GM23248 (cell line): ENCODE measurements at regions not wholly inside any gene's neighbourhood (a gene's known extent, or its start where the extent isn't known, plus 50 kb on each side); places are given as distances from the start of the nearest gene placed in this dataset.
"Not testable (repeated sequence)": the region's sequence is repeated elsewhere in the genome, so short reads cannot be mapped to it uniquely, and the experiment has no call there.

Source experiments
- DNase-seq: peaks from one replicate; pipeline ENCODE4 v3.0.0-alpha.2; 2015
- H2AFZ ChIP-seq: fragments of 200-600 bp; sonication (generic); 2 replicates; pipeline ENCODE4 v1.6.1; 2016; ENCODE audit warnings: antibody characterized with exemption
- H3F3A ChIP-seq: fragments of 200-600 bp; sonication (generic); 2 replicates; pipeline ENCODE4 v1.6.1; 2016; ENCODE audit warnings: mild to moderate bottlenecking, antibody characterized with exemption, mixed run types; ENCODE audit not compliant: insufficient read depth
- H3K27ac ChIP-seq: fragments of 200-600 bp; sonication (generic); 2 replicates; pipeline ENCODE4 v1.5.1; 2016; ENCODE audit warnings: mild to moderate bottlenecking
- H3K27me3 ChIP-seq: fragments of 200-600 bp; sonication (generic); replicated peaks from 2 replicates; pipeline ENCODE4 v1.6.1; 2016; ENCODE audit warnings: mild to moderate bottlenecking; ENCODE audit not compliant: insufficient read depth
- H3K36me3 ChIP-seq: fragments of 200-600 bp; sonication (generic); 2 replicates; pipeline ENCODE4 v1.6.1; 2016; ENCODE audit warnings: low read depth, mild to moderate bottlenecking
- H3K4me1 ChIP-seq: fragments of 200-600 bp; sonication (generic); 2 replicates; pipeline ENCODE4 v1.6.1; 2016; ENCODE audit warnings: mild to moderate bottlenecking; ENCODE audit not compliant: insufficient read depth
- H3K4me2 ChIP-seq: fragments of 200-600 bp; sonication (generic); one replicate; pipeline ENCODE4 v1.6.1; 2016; ENCODE audit warnings: mild to moderate bottlenecking; ENCODE audit not compliant: unreplicated experiment
- H3K4me3 ChIP-seq: fragments of 200-600 bp; sonication (generic); 2 replicates; pipeline ENCODE4 v1.5.1; 2016; ENCODE audit warnings: mild to moderate bottlenecking
- H3K79me2 ChIP-seq: fragments of 200-600 bp; sonication (generic); 2 replicates; pipeline ENCODE4 v1.6.1; 2016; ENCODE audit warnings: mild to moderate bottlenecking; ENCODE audit not compliant: insufficient read depth
- H3K9ac ChIP-seq: fragments of 200-600 bp; sonication (generic); 2 replicates; pipeline ENCODE4 v1.6.1; 2016; ENCODE audit warnings: mild to moderate bottlenecking
- H3K9me2 ChIP-seq: fragments of 200-600 bp; sonication (generic); 2 replicates; pipeline ENCODE4 v1.6.1; 2016; ENCODE audit warnings: mixed run types, mild to moderate bottlenecking, moderate library complexity; ENCODE audit not compliant: insufficient read depth
- H3K9me3 ChIP-seq: fragments of 200-600 bp; sonication (generic); one replicate; pipeline ENCODE4 v1.6.1; 2017; ENCODE audit warnings: low read depth
- H4K20me1 ChIP-seq: fragments of 200-600 bp; sonication (generic); 2 replicates; pipeline ENCODE4 v1.6.0; 2016; ENCODE audit not compliant: insufficient read depth
- EZH2 ChIP-seq: fragments of 200-600 bp; sonication (generic); IDR thresholded peaks from 2 replicates; pipeline ENCODE4 v1.6.1; 2018; ENCODE audit warnings: antibody characterized with exemption, mild to moderate bottlenecking; ENCODE audit not compliant: insufficient read depth, poor library complexity, severe bottlenecking
- EZH2phosphoT487 ChIP-seq: fragments of 200-600 bp; sonication (generic); IDR thresholded peaks from 2 replicates; pipeline ENCODE4 v1.6.1; 2018; ENCODE audit warnings: antibody characterized with exemption, moderate library complexity, mild to moderate bottlenecking, low read depth; ENCODE audit not compliant: insufficient read depth
- WGBS, 2 experiments: methylation state at CpG; one replicate each; pipeline ENCODE4 v1.1.6; 2015 to 2017; ENCODE audit warnings: low lambda C conversion rate in 2 of 2, low coverage in 1 of 2; ENCODE audit errors: missing lambda C conversion rate in 2 of 2; 5-methylcytosine and 5-hydroxymethylcytosine counted together
- in situ Hi-C: fragments of 300-500 bp; cut with MboI; formaldehyde crosslinking; loops from 2 replicates; pipeline ENCODE4 v1.15.0; 2020

DNA sequence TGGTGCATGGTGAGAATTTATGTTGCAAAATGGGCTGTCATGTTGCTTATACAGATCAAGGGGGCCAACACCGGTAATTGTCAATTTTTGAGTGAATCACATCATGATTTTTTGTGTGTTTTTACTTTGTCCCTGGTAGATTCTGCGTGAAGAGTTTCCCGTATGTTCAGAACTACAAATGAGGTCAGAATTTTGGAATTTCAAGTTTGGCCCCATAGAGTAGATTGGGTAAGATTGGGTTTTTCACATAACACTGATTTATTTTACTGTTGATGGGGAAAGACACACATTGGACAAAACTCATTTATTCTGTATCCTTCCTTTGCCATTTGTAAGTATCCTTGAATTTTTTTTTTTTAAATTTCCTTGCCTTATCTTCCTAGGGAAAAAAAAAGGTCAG lies 158.5 kb upstream of the MXRA5 start:
- DNase-seq = peak; percentile 59
- in situ Hi-C loops = no loop called here
- H3K27ac ChIP-seq = 0 out of 2 replicates have a peak overlapping the region, but pooled peaks have one; percentile 18
- H3K9me3 ChIP-seq = no peaks in the 10 kb centered on the region
- 16 to 24% methylated on average over 2 to 3 of the region's 3 CpGs for WGBS, 2 experiments
- H4K20me1 ChIP-seq = no peaks in the 10 kb centered on the region
- no peaks in the 10 kb centered on the region for H3K9me2 ChIP-seq
- H2AFZ ChIP-seq = no peak overlapping the region
- no peak overlapping the region for H3K9ac ChIP-seq
- H3K27me3 ChIP-seq = no peaks in the 10 kb centered on the region
- no peak for TF ChIP-seq EZH2phosphoT487
- TF ChIP-seq EZH2 = no peak
- no peak overlapping the region for H3K4me3 ChIP-seq
- H3K4me1 ChIP-seq = peaks cover 8% of the 10 kb centered on the region
- H3K79me2 ChIP-seq = no peaks in the 10 kb centered on the region
- peaks cover 10% of the 10 kb centered on the region; the same call in 1 of the 2 replicates for H3F3A ChIP-seq
- no peaks in the 10 kb centered on the region for H3K36me3 ChIP-seq
- no peak overlapping the region for H3K4me2 ChIP-seq

DNA sequence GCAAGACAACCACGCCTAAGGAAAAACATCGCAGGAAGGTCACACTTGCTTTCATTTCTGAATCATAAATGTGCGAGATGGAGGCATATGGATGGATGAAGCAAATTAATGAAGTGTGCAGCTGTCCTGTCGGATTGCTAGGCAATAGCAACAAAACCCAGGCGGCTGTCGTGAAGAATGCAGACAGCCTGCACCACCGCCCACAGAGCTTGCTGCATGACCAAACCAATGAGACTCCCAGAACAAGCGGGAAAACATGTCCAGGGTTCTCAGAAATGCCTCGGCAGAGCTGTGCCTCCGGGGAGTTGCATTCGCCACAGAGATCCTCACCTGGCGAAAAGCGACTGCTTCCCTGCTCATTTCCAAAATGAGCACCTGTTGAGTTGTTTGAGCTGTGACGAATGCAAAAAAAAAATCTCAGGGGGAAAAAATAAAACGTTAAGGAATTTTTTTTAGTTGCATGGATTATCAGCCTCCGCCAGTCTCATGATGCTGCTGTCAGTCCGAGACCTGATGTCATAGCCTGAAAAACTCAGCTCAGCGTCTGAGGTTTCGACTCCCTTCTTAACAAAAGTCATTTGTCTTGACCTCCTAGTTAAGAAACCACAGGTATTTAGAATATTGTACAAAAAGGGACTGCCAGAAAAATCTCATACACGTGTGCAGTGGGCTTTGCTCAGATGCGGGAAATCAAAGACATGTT lies 155.5 kb upstream of the MXRA5 start:
- H3K4me2 ChIP-seq = peak overlapping the region; percentile 74
- no peaks in the 10 kb centered on the region for H3K9me3 ChIP-seq
- H3K9me2 ChIP-seq = no peaks in the 10 kb centered on the region
- 6 to 8% methylated on average over 19 to 20 of the region's 21 CpGs for WGBS, 2 experiments
- peaks cover 10% of the 10 kb centered on the region; the same call in 1 of the 2 replicates for H3F3A ChIP-seq
- H4K20me1 ChIP-seq = no peaks in the 10 kb centered on the region
- peak overlapping the region; percentile 56 for H3K4me3 ChIP-seq
- no peaks in the 10 kb centered on the region for H3K79me2 ChIP-seq
- H3K4me1 ChIP-seq = peaks cover 8% of the 10 kb centered on the region
- H3K9ac ChIP-seq = peak overlapping the region; percentile 69
- H3K27me3 ChIP-seq = no peaks in the 10 kb centered on the region
- in situ Hi-C loops = no loop called here
- TF ChIP-seq EZH2 (no peak), EZH2phosphoT487 (no peak)
- DNase-seq = peak; percentile 85
- H2AFZ ChIP-seq = peak overlapping the region; percentile 83
- H3K36me3 ChIP-seq = no peaks in the 10 kb centered on the region
- peak overlapping the region; percentile 83 for H3K27ac ChIP-seq

DNA sequence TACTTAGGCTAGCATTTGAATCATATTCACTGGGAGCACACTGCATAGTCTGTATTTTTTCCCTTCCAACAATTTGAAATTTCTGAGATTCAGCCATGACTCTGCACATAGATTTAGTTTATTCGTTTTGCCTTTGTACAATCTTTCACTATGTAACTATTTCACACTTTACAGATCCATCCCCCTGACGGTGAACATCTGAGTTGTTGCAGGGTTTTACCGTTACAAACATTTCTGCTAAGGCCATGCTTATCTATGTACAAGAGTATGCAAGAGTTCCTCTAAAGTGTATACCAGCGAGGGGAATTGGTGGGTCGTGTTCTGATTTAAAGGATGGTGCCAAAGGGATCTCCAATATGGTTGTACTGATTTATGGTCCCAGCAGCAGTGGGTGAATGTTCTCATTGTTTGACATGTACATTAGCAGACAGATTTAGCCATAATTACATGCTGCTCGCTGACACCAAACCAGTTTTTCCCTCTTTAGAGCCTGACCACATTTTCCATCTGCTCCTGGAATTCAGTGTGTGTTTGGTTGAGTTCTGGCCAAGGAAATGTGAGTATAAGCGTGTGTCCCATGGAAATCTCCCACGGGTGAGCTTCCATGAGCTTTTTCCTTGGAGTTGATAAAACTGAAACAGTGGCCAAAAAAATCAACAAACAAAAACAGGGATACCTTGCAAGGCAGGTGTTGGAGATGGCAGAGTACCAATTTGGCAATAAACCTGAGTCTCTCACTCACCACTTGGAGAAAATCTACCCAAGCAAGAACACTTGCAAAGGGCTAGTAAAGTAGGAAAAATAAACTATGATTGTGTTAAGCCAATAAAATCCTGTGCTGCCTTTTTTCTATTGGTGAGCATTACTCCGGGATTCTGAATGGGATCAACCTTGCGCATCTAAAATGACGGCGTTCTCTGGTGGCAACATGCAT lies 149.7 kb upstream of the MXRA5 start:
- H2AFZ ChIP-seq, in situ Hi-C loops, H4K20me1 ChIP-seq, H3K4me2 ChIP-seq, H3K36me3 ChIP-seq, H3K4me1 ChIP-seq, H3K27ac ChIP-seq, H3K27me3 ChIP-seq, DNase-seq, H3K79me2 ChIP-seq, H3K9ac ChIP-seq, H3K9me2 ChIP-seq, H3F3A ChIP-seq, H3K9me3 ChIP-seq, H3K4me3 ChIP-seq: not testable (repeated sequence)
- 63 to 66% methylated on average over 10 to 12 of the region's 12 CpGs for WGBS, 2 experiments

DNA sequence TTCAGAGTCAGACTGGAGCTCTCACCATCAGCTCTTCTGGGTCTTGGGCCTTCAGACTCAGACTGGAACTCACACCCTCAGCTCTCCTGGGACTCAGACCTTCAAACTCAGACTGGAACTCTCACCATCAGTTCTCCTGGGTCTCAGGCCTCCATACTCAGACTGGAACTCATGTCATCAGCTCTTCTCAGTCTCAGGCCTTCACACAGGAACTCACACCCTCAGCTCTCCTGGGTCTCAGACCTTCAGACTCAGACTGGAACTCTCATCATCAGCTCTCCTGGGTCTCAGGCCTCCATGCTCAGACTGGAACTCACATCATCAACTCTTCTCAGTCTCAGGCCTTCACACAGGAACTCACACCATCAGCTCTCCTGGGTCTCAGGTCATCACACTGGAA lies 147.2 kb upstream of the MXRA5 start:
- no peaks in the 10 kb centered on the region for H3F3A ChIP-seq
- no peaks in the 10 kb centered on the region for H3K9me3 ChIP-seq
- no peaks in the 10 kb centered on the region for H3K27me3 ChIP-seq
- H3K27ac ChIP-seq = no peak overlapping the region
- DNase-seq = no peak
- H3K4me1 ChIP-seq = no peaks in the 10 kb centered on the region
- no peak overlapping the region for H2AFZ ChIP-seq
- no peaks in the 10 kb centered on the region for H4K20me1 ChIP-seq
- H3K4me2 ChIP-seq = no peak overlapping the region
- TF ChIP-seq EZH2 = no peak
- no peak for TF ChIP-seq EZH2phosphoT487
- in situ Hi-C loops = no loop called here
- H3K9ac ChIP-seq = no peak overlapping the region
- H3K79me2 ChIP-seq = no peaks in the 10 kb centered on the region
- no peaks in the 10 kb centered on the region for H3K9me2 ChIP-seq
- H3K4me3 ChIP-seq = no peak overlapping the region
- no peaks in the 10 kb centered on the region for H3K36me3 ChIP-seq
